SW 1271 (cell line): ENCODE measurements at regions not wholly inside any gene's neighbourhood (a gene's known extent, or its start where the extent isn't known, plus 50 kb on each side); places are given as distances from the start of the nearest gene placed in this dataset.
"Not testable (repeated sequence)": the region's sequence is repeated elsewhere in the genome, so short reads cannot be mapped to it uniquely, and the experiment has no call there.

ENCODE experiments used
- DNase-seq, 2 experiments: peaks; one replicate each; lab custom pipeline; 2025; lab: John Stamatoyannopoulos, UW

DNA sequence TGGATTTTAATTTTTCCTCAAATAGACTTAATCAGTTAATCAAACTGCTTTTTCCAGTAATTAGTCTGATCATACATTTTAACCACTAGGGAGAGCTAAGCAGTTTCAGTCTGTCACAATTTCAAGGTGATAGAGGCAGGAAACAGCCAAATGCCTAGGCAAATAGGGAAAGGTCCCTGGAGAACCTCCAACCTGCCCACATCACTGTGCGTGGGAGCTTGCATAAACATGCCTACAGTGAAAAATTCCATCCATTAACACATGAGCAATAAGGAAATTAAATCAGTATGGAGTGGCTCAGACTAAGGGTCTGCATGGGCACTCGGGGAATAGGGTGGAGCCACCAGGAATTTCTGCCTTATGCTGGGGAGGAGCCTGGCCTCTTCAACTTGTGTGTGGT lies 74.6 kb downstream of the AASDHPPT start:
- peak in 1 of 2 experiments; percentile 26 for DNase-seq

DNA sequence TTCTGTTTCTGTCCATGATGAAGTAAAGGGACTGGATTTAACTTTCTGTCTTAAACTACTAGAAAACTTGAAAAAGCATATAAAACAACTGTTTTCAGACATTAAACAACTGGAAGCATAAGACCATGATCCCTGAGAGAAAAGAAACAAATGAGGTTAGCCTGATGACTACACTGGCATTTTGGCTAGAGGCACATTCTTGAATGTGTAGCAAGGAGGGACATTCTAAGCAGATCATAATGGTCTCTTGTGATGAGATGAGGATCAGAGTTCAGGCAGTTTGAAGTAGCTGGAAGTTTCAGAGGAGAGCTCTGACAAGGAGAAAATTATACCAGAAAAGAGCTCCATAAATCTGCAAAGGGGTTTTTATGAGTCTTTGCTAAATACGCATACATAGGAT lies 75.4 kb downstream of the AASDHPPT start:
- no peak for DNase-seq

GRCh38 chr11:106156290-106156937 lies 79.0 kb downstream of the AASDHPPT start:
- DNase-seq: peak in 1 of 2 experiments; percentile 69

DNA sequence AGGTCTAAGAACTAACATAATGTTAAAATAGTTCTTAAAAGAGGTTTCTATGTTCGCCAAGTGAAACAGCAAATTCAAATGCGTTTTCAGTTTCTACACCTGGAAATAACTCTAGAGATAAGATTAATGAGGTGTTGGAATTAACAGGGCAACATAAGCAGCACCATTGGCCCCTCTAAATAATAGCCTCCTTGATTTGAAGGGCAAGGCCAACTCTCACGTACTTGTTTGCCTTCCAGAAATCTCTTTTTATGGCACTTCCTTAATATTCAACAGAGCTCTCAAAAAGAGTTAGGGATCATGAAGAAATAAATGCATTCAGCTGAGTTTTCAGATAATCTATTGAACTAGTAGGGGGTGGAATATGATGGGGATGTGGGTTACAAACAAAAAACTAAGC lies 80.9 kb downstream of the AASDHPPT start:
- no peak for DNase-seq

- DNase-seq: no peak
Observed at GRCh38 chr11:106159836-106160235, 82.4 kb downstream of the AASDHPPT start.

- no peak for DNase-seq
Observed at GRCh38 chr11:106160494-106160893, 83.0 kb downstream of the AASDHPPT start.

GRCh38 chr11:106161775-106162634 lies 84.5 kb downstream of the AASDHPPT start:
- DNase-seq: no peak

DNA sequence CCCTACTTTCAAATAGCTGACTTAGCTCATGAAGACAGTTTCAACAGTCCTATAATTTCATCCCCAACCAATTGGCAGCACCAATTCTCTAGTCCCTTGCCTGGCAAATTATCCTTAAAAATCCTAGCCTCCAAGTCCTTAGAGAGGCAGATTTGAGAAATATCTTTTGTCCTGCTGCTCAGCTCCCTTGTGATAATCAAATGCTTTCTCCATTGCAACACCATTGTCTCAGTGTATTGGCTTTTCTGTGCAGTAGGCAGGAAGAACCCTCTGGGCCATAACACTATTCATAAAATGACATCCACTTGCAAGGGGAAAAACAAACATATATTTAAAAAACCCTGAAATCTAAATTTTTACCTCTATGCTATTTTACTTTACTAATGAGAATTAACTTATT lies 89.6 kb downstream of the AASDHPPT start:
- DNase-seq: no peak

- DNase-seq: no peak
Observed at GRCh38 chr11:106172386-106172991, 95.0 kb downstream of the AASDHPPT start.

DNA sequence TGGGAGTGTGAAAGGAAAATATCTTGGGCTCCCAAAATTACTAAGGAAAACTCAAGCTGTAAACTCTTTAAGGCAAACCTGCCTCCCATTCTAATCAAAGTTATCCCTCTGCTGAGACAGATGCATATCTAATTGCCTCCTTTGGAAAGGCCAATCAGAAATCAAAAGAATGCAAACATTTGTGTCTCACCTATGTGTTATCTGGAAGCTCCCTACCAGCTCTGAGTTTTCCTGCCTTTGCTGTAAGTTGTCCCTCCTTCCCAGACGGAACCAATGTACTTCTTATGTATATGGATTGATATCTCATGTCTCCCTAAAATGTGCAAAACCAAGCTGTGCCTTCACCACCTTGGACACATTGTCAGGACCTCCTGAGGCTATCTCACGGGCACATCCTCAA lies 95.8 kb downstream of the AASDHPPT start:
- no peak for DNase-seq

- DNase-seq: not testable (repeated sequence)
Observed at GRCh38 chr11:106174003-106174402, 96.5 kb downstream of the AASDHPPT start.

DNA sequence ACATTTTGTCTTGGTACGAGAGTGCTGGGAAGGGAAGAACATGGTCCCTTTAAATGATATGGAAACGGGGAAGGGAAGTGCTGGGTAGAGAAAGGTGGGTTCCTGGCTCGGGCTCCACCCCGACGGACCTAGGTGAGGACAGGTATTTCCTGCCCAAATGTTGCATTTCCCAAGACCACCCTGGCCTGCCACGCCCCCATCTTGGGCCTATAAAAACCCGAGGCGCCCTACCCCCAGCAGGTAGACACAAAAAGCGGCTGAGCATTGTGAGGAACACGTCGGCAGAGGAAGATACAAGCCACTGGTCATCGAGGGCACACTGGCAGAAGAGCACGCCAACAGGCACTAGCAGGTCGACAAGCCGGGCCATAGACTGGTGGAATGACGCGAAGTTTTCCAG lies 99.4 kb downstream of the AASDHPPT start:
- DNase-seq: no peak

DNA sequence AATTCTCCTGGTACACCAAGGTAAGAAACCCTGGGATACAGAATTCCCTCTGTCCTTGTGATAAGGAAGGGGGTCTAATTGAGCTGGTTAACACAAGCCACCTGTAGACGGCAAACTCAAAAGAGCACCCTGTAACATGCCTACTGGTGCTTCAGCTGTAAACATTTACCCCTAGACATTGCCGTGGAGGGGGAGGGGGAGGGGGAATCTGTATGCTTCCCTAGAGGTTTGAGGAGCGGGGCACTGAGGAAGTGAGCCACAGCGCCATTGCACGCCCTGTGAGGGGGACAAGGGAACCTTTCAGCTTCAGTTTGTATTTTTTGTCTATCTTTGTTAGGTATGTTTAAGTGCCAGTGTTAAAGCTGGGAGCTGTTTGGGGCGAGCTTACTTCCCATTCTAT lies 99.8 kb downstream of the AASDHPPT start:
- no peak for DNase-seq

- DNase-seq: no peak
Observed at GRCh38 chr11:106178361-106178760, 100.9 kb downstream of the AASDHPPT start.

DNA sequence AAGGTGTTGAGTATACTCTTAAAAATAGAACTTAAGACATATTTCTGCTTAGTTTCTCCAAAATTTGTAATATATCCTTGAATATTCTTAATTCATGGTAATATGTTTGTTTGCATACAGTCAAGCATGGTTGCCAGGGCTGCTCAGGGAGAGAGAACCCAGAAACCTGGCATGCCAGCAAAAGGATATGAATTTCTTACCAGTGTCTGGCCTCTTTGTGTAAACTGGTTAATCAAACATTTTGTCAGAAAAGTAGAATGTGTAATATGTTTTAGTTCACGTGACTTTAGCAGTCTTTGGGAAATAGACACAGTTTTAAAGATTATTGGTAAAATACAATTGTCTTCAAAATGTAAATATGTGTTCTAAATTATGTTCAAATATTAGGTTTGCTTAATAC lies 101.6 kb downstream of the AASDHPPT start:
- no peak for DNase-seq

GRCh38 chr11:106186630-106187029 lies 109.2 kb downstream of the AASDHPPT start:
- DNase-seq: no peak

DNA sequence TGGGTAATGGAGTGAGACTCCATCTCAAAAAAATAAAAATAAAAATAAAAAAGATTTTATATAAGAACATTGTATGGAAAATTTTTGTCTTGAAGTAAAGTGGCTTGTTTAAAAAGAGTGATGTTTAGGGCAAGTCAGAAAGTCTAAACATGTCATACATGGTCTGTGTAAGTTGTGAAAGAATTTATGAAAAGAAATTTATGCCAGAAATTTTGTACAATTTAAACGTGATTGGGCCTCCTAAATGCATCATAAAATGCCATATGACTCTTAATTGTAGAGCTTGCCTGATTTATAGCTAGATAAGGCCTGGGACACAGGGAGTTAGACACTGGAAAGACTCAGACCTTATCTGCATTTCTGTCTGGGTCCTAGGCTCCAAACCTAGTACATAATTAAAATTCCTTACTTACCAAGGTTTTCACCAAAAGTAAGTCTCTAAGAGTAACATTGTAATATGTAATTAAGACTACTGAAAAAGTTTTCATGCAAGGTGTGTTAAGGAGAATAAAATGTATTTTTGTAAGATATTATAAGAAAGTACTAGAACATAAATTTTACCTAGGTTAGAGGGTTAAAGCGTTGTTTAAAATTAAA lies 110.5 kb downstream of the AASDHPPT start:
- no peak for DNase-seq

DNA sequence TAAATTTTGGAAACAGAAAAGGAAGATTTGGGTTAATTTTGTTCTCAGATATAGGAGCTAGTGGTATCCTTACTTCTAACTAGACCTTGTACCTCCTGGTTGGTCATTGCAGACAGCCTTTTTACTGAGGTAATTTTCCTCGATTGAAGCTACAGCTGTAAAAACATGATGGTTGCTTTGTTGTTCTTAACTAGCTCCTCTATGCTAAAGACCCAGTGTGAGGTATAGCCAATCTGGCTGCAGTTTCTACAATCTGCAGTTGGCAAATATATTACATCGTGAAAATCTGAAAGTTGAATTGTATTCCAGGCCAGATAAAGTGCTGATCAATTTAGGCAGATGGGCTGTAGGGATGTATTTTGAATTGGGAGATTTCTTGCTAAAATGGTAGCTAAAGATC lies 116.5 kb downstream of the AASDHPPT start:
- DNase-seq: no peak

- DNase-seq: no peak
Observed at GRCh38 chr11:106197438-106197837, 120.0 kb downstream of the AASDHPPT start.

- DNase-seq: no peak
Observed at GRCh38 chr11:106202935-106203620, 125.6 kb downstream of the AASDHPPT start.

DNA sequence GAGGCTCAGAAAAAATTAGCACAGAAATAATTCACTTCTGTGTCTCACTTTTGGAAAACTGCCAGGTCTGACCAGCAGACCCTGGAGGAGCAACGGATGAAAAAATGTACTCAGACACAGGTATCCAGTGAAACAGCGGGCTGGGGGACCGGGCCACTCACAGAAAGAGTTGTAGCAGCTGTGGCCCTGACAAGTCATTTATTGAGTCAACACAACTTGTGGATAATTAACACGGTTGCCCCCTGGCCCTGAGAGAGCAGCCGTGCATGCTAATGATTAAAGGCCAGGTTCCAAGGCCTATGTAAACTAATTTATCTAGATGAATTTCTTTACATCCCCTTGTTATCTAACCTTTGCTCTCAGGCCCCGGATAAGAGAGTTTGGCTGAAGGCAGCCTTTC lies 131.3 kb downstream of the AASDHPPT start:
- no peak for DNase-seq

- no peak for DNase-seq
Observed at GRCh38 chr11:106212081-106212480, 134.6 kb downstream of the AASDHPPT start.
